22Rv1 (cell line): ENCODE measurements at regions not wholly inside any gene's neighbourhood (a gene's known extent, or its start where the extent isn't known, plus 50 kb on each side); places are given as distances from the start of the nearest gene placed in this dataset.

Experiments used
- ZFX ChIP-seq: fragments of 450-650 bp; IDR thresholded peaks from 2 replicates; pipeline ENCODE4 v1.6.1; 2017; ENCODE audit warnings: antibody characterized with exemption, borderline replicate concordance
- TF ChIP-seq, protein P1 (sequence below): fragments of 450-650 bp; IDR thresholded peaks from 2 replicates; pipeline ENCODE4 v1.5.1; 2017; ENCODE audit warnings: mild to moderate bottlenecking

- TF ChIP-seq, protein P1, sequence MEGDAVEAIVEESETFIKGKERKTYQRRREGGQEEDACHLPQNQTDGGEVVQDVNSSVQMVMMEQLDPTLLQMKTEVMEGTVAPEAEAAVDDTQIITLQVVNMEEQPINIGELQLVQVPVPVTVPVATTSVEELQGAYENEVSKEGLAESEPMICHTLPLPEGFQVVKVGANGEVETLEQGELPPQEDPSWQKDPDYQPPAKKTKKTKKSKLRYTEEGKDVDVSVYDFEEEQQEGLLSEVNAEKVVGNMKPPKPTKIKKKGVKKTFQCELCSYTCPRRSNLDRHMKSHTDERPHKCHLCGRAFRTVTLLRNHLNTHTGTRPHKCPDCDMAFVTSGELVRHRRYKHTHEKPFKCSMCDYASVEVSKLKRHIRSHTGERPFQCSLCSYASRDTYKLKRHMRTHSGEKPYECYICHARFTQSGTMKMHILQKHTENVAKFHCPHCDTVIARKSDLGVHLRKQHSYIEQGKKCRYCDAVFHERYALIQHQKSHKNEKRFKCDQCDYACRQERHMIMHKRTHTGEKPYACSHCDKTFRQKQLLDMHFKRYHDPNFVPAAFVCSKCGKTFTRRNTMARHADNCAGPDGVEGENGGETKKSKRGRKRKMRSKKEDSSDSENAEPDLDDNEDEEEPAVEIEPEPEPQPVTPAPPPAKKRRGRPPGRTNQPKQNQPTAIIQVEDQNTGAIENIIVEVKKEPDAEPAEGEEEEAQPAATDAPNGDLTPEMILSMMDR: no peak
- TF ChIP-seq ZFX: no peak
These were observed 115.7 kb downstream of the CENPF start for GRCh38 chr1:214718724-214719123.
